K562 (cell line): ENCODE measurements at regions not wholly inside any gene's neighbourhood (a gene's known extent, or its start where the extent isn't known, plus 50 kb on each side); places are given as distances from the start of the nearest gene placed in this dataset.

Source experiments
- MAX ChIP-seq: sonication (generic); formaldehyde crosslinking; IDR thresholded peaks from 2 replicates; pipeline ENCODE4 v1.9.0; 2022; ENCODE audit warnings: mild to moderate bottlenecking, missing genetic modification reagents
- TF ChIP-seq, protein P1 (sequence below), 2 experiments: IDR thresholded peaks; 2 replicates each; pipeline ENCODE4 v1.6.1; 2011; ENCODE audit warnings: borderline replicate concordance in 1 of 2, control low read depth in 1 of 2, low read depth in 1 of 2, low read length in 1 of 2, mild to moderate bottlenecking in 1 of 2, mixed read lengths in 1 of 2, moderate library complexity in 1 of 2; ENCODE audit not compliant: insufficient read depth in 1 of 2, insufficient read length in 1 of 2, poor library complexity in 1 of 2, severe bottlenecking in 1 of 2; ENCODE audit errors: extremely low read depth in 1 of 2

- no peak for TF ChIP-seq MAX (CRISPR knock-in tag)
- TF ChIP-seq, protein P1, sequence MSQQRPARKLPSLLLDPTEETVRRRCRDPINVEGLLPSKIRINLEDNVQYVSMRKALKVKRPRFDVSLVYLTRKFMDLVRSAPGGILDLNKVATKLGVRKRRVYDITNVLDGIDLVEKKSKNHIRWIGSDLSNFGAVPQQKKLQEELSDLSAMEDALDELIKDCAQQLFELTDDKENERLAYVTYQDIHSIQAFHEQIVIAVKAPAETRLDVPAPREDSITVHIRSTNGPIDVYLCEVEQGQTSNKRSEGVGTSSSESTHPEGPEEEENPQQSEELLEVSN (IDR thresholded peaks at IDR 0.05; ENCODE audit: borderline replicate concordance in 1 of 2, extremely low read depth in 1 of 2, insufficient read depth in 1 of 2, insufficient read length in 1 of 2, low read depth in 1 of 2, low read length in 1 of 2, poor library complexity in 1 of 2, severe bottlenecking in 1 of 2) = no peak
Measured at GRCh38 chr20:40551125-40551530, 137.9 kb downstream of the MAFB start.
